EL (cell line): ENCODE measurements at regions not wholly inside any gene's neighbourhood (a gene's known extent, or its start where the extent isn't known, plus 50 kb on each side); places are given as distances from the start of the nearest gene placed in this dataset.
A peak's percentile ranks its signal among the peaks of the same experiment; 100 is the strongest.
"Not testable (repeated sequence)": the region's sequence is repeated elsewhere in the genome, so short reads cannot be mapped to it uniquely, and the experiment has no call there.

Source experiments
- DNase-seq: peaks from one replicate; pipeline ENCODE4 v3.0.0-alpha.2; 2016

DNA sequence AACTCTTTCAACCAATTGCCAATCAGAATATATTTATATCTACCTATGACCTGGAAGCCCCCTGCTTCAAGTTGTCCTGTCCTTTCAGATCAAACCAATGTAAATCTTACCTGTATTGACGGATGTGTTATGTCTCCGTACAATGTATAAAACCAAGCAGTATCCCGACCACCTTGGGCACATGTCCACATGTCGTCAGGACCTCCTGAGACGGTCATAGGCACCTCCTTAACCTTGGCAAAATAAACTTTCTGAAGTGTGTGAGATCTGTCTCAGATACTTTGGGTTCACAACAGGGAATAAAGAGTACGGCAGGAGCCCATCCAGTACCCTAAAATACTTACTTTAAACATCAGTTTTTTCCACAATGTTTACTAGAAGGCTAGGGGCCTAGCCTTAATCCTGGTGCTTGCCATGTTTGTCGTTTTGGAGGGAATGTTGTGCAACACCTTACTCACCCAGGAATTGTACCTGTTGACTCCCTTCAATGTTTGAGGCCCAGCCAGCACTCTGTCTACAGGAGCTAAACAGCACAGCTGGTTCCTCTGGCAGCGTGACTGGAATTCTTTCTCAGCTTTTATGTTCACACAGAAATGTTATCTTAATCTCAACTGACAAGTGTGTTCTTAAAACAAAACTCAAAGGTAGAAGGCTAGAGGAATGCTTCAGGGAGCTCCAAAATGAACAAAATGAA, 90.8 kb upstream of the USP25 start:
- no peak for DNase-seq

DNA sequence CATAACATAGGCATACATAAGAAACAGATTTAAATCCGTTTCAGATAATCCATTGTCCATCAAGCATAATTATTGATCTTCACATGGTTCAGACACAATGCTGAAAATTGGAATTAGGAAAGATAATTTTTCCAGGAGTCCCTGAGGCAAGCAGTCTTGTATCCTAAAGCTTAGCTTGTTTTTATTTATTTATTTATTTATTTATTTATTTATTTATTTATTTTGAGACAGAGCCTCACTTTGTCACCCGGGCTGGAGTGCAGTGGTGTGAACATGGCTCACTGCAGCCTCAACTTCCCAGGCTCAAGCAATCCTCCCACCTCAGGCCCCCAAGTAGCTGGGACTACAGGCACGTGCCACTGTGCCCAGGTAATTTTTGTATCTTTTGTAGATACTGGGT, 89.7 kb upstream of the USP25 start:
- not testable (repeated sequence) for DNase-seq

DNA sequence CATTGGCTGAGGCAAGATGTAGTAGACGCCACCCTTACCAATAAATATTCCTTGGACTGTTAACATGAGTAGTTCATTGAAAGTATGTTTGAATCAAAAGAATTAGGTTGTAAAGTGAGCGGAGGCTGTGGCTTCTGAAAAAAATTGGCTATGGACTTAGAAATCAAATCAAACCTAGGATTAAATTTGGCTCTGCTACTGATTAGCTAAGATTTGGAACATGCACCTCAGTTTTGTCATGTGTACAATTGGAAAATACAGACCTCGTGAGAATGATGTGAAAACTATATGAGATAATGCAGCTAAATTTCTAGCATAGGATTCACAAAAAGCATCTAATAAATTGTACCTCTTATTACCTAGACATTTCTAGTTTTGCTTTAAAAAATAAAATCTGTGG, 85.3 kb upstream of the USP25 start:
- DNase-seq = no peak

DNA sequence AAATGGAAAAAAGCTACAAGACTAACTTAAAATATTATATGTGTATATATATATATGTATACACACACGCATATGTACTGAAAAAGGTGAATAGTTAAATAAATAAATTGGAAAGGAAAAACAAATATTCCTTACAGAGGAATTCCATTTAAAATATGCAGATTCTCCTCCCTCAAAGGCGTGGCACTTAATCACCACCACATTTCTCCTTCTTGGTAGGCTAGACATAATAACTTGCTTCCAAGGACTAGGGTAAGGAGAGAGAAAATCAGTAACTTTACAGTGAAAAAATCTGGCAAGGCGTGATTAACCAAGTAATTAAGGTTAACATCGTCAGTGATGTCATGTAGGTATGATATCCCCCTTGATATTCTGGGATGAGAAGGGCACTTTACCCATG, 84.0 kb upstream of the USP25 start:
- DNase-seq = no peak

DNA sequence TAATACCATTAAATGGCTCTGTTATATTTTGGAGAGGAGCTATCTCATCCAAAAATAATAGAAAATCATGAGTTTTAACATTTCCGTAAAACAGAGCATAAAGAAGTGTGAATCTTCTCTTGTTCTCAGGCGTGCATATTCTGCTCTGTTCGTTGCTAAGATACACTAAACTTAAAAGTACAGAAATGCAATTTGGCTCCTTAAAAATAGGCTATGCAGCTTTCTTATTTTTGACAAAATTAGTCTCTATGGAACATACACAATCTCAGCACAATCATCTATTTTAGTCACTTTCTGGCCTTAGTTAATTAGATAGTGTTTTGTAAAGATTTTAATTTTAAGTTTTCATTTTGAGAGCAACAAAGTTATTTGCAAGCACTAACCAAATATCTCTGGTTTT, 79.0 kb upstream of the USP25 start:
- DNase-seq = no peak

DNA sequence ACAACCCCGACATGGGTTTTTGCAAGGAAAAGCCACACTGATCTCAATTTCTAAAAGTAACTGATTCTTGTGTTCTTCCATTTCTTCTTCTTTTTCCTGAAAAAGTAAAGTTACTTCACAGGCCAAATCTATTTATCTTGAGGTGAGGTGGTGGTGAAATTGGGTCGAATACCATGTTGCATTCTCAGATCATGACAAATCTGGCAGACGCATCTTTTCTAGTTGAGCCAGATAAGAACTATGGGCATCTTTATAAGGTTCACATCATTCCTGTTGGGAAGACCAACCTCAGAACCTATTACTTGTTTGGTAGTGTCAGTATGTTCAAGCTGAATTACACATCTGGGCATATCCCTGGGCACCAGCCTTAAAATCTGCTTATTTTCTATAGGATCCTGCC, 78.6 kb upstream of the USP25 start:
- no peak for DNase-seq

DNA sequence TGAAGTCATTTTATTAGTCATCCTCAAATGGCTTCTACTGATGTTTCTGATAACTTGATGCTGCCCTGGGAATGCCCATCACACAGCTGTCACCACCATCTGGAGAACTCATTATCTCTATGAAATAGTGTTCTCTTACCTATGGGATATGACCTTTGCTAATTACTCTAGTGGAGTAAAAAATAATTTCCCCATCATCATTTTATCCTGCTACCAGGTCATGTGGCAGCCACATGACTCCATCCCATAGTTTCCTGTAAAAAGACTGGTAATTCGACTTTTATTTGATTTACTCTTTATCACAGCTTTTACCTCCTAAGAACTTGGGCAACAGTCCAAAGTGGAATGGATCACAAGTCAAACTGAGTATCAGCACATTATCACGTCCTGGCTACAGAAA, 76.1 kb upstream of the USP25 start:
- DNase-seq = no peak

DNA sequence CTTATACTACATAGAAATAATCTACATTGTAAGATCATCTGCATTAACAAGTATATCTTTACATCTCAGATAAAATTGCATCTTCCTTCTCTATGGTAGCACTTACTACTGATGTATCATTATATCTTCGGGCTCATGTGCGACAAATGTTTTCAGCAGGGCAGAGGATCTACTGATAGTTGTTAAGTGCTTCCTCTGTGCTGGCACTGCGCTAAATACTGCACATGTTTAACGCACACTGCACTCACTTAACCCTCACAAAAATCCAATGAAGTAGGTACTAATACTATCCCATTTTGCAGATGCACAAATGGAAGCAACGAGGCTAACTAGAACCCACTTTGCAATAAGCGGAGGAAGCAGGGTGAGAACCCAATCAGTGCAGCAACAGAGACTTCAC, 75.6 kb upstream of the USP25 start:
- no peak for DNase-seq

DNA sequence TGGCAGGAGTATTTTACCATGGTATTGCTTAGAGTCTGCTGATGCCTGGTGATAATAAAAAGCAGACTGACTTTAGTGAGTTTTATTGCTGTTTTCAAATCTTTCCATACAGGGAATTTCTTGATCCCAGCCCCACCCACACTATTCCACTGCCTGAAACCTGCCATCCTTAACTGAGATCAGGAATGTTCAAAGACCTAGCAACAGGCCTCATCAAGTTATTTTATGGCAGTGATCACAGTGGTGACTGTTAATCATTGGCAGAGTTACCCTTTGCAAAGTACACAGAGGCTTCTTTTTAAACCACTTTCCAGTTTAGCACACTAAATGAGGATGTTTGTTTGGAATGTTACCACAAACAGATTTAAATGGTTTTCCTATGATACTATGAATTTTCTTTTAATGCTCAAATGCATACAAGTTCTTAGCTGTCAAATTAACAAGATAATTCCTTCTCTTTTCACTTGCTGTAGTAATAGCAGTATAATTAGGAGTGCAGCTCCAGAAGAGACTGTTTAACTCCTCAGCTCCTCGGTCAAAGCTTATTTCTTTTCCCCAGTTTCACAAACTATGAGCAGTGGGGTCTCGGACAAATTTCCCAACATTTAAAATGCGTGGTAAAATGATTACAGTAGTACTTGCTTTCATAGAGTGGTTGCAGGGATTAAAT, 69.9 kb upstream of the USP25 start:
- DNase-seq = peak; percentile 10

DNA sequence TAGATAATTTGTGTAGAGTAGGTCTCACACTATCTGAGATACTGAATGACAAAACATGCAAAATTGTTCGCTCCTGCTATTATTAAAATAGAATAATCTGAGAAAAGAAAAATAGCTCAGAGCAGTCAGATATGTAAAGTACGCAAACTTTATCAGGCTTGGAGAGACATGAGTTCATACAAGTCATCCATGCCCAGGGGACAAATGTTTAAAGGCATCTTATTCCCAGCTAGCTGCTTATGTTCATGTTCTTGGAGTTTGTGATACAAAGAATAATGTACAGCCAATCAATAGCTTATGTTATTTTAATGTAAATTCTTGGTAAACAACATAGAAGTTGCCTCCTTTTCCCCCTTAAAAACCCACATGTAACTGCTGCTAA, 69.4 kb upstream of the USP25 start:
- DNase-seq = no peak

DNA sequence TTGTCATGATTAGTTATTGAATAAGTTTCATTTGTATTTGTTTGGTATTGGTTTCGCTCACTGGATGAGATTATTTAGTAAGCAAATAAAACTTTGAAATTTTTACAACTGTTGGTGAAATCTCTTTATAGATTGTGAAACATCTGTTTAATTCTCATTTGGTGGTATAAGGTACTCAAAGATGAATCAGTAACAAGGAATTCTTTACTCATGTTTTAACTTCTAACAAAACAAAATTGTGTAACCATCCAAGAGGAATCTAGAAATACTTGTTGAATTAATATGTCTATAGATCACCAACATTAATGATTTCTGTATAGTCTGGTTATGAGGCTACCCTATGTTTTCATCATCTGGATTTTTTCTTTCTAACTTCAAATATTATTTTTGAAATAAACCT, 62.8 kb upstream of the USP25 start:
- peak; percentile 73 for DNase-seq

DNA sequence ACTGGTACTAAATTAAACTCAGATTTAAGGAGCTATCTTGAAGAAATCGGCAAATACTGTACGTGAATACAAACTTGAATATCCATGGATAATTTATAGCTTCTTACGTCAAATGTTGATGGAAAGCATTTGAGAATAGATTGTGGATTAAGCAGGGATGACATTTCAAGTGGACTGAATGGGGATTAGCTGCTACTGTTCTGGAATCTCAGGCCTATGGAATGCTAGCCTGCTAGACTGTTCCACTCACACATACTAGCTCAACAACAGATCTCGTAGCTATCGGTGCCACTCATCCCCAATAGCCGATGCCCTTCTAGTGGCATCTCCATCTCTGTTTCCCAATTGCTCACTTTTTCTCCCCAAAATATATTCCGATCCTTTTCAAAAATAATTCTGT, 62.0 kb upstream of the USP25 start:
- DNase-seq = no peak

DNA sequence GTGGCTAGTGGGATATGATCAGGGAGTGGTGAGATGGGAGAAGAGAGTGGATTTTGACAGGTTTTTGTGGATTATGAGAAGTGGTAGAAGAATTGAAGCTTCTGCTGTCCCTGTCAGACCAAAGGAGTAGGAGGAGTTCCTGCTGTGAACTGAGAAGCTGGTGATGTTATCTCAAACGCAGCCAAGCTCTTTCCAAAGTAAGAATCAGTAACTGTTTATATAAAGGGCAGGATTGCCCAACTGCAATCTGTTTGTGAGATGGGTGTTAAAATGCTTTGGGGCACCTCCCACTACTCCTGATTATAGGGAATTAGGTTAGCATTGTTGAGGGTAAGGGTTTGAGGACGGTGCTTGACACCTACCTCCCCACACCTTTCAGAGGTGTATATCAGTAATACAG, 60.5 kb upstream of the USP25 start:
- peak; percentile 31 for DNase-seq

DNA sequence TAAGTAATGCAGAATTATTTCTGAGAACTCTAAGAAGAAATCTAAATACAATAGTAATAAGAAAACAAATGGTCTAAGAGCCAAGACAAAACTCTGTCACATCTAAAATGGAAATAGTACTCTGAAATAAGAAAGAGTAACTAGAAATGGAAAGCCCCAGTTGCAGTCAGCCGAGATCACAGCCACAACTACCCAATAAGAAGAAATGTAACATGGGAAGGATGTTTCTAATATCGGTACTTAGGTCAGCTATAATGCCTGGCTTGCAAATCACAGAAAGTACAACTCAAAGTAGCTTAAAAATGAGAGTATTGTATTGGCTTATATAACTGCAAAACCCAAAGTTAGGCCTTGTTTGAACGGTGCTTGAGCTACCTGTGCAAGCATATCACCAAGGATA, 58.6 kb upstream of the USP25 start:
- no peak for DNase-seq

DNA sequence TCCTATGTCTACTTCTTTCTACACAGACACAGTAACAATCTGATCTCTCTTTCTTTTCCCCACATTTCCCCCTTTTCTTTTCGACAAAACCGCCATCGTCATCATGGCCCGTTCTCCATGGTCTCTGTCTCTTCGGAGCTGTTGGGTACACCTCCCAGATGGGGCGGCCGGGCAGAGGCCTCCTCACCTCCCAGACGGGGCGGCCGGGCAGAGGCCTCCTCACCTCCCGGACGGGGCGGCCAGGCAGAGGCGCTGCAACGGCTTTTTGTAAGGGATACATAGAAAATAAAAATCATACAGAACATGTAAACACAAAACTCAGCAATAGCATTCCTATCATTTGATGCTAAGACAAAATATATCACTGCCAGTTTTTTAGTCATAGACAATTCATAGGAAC, 57.2 kb upstream of the USP25 start:
- not testable (repeated sequence) for DNase-seq

DNA sequence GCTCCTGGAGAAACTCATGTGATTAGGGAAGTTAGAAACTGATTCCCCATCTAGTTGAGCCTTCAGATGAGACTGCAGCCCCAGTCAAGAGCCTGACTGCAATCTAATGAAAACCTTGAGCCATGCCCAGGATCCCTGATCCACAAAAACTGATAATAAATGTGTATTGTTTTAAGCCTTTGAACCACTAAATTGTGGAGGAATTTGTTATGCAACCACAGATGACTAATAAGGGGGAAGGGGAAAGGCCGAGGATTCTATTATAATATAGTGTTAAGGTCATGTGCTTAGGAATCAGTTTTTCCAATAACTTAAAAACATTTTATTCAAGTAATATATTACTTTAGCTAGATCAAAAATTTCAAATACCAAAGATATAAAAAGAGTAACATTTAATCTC, 52.8 kb upstream of the USP25 start:
- DNase-seq = peak; percentile 43

DNA sequence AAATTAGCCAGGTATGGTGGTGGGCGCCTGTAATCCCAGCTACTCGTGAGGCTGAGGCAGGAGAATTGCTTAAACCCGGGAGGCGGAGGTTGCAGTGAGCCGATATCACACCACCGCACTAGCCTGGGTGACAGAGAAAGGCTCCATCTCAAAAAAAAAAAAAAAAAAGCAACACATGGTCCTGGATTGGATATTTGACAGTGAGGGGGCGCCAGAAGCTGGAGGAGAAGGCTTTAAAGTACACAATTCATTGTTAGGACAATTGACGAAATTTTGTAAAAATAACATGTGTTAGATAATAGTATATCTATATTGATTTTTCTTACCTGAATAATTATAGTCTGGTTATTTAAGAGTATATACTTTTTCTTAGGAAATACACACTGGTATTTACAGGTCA, 50.2 kb upstream of the USP25 start:
- no peak for DNase-seq
